Panc1 (cell line): ENCODE measurements at regions not wholly inside any gene's neighbourhood (a gene's known extent, or its start where the extent isn't known, plus 50 kb on each side); places are given as distances from the start of the nearest gene placed in this dataset.

Experiments
- ATAC-seq: fragments of 200-7000 bp; cut with Tn5 transposase; 2 replicates; pipeline ENCODE4 v1.9.1; 2020; ENCODE audit warnings: mild to moderate bottlenecking, moderate library complexity
- BruUV-seq: library from RNA; stranded (reverse); fragments of 400-500 nt; replicated peaks from 2 replicates; lab custom pipeline; 2021; lab: Mats Ljungman, UMichigan
- CTCF ChIA-PET: fragments of 300-600 bp; sonication (Branson Sonifier 250); formaldehyde crosslinking; loops from one replicate; lab custom pipeline; 2022; ENCODE audit warnings: antibody characterized with exemption; lab: Charles Lee
- POLR2A ChIA-PET: fragments of 300-600 bp; sonication (Branson Sonifier 250); formaldehyde crosslinking; loops from one replicate; lab custom pipeline; 2022; ENCODE audit warnings: antibody characterized with exemption; lab: Charles Lee
- DNase-seq: peaks from one replicate; pipeline ENCODE4 v3.0.0-alpha.2; 2010; ENCODE audit warnings: low read depth, low spot score
- H3K27ac ChIP-seq: 2 replicates; pipeline ENCODE4 v1.5.1; 2011; ENCODE audit warnings: mild to moderate bottlenecking, low read length, inconsistent platforms
- H3K27me3 ChIP-seq: fragments of 200-500 bp; sonication (Bioruptor generic); 2 replicates; pipeline ENCODE4 v1.6.0; 2014; ENCODE audit warnings: low read length, inconsistent platforms; ENCODE audit not compliant: control insufficient read depth, insufficient read depth
- H3K36me3 ChIP-seq: fragments of 200-500 bp; sonication (Bioruptor generic); 2 replicates; pipeline ENCODE4 v1.5.1; 2014; ENCODE audit warnings: inconsistent platforms, mild to moderate bottlenecking, low read length, moderate library complexity; ENCODE audit not compliant: control insufficient read depth, insufficient read depth
- H3K4me1 ChIP-seq: 2 replicates; pipeline ENCODE4 v1.5.1; 2011; ENCODE audit warnings: inconsistent platforms, mild to moderate bottlenecking, low read length, moderate library complexity; ENCODE audit not compliant: control insufficient read depth, insufficient read depth
- H3K4me3 ChIP-seq, 2 experiments: 2 replicates each; pipeline ENCODE4 v1.5.1; 2011 to 2012; ENCODE audit warnings: low read depth in 2 of 2, low read length in 2 of 2, mild to moderate bottlenecking in 2 of 2, inconsistent platforms in 1 of 2, moderate library complexity in 1 of 2
- H3K9me3 ChIP-seq: fragments of 200-500 bp; sonication (Bioruptor generic); 2 replicates; pipeline ENCODE4 v1.5.1; 2014; ENCODE audit warnings: low read depth, mild to moderate bottlenecking, inconsistent platforms, low read length, moderate library complexity; ENCODE audit not compliant: control insufficient read depth, insufficient read depth
- POLR2AphosphoS5 ChIP-seq: IDR thresholded peaks from 2 replicates; pipeline ENCODE4 v1.6.1; 2012; ENCODE audit warnings: mild to moderate bottlenecking, low read depth, low read length, moderate library complexity
- SIN3A ChIP-seq: IDR thresholded peaks from 2 replicates; pipeline ENCODE4 v1.6.1; 2012; ENCODE audit warnings: low read depth, mild to moderate bottlenecking, low read length, moderate library complexity, borderline replicate concordance; ENCODE audit not compliant: insufficient read depth
- TCF7L2 ChIP-seq: IDR thresholded peaks from 2 replicates; pipeline ENCODE4 v1.6.1; 2011; ENCODE audit warnings: mild to moderate bottlenecking, low read depth, low read length, inconsistent platforms
- in situ Hi-C: cut with HindIII; loops from 2 replicates; pipeline ENCODE4 v1.10.0; 2016; ENCODE audit warnings: low sequenced_read_pairs, low pct_unique_long_range_greater_than_20kb
- intact Hi-C: fragments of 100-400 bp; cut with micrococcal nuclease; formaldehyde crosslinking; loops from one replicate; pipeline ENCODE4 v1.10.0; 2022; ENCODE audit not compliant: unreplicated experiment
- TF ChIP-seq, protein P1 (sequence below): fragments of 450-650 bp; IDR thresholded peaks from 2 replicates; pipeline ENCODE4 v1.5.1; 2017; ENCODE audit warnings: mild to moderate bottlenecking
- TF ChIP-seq, protein P2 (sequence below), 2 experiments: IDR thresholded peaks; 2 replicates each; pipeline ENCODE4 v1.6.1; 2011 to 2012; ENCODE audit warnings: low read depth in 2 of 2, control low read depth in 1 of 2, low read length in 1 of 2, mild to moderate bottlenecking in 1 of 2, moderate library complexity in 1 of 2; ENCODE audit not compliant: insufficient read depth in 1 of 2

DNA sequence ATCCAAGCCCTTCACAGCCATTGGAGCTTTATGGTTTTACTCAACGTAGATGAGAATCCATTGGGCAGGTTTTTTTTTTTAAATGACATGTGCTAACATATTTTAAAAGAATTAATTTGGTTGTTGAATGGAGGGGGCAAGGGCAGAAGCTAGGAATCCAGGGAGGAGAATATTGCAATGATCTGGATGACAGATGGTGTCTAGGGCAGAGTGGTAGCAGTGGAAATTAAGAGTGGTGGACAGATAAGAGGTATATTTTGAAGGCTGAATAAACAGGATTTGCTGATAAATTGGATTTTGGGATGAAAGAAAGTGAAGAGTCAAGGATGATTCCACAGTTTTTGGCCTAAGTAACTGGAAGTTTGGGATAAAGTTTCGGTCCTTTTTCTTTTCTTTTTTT lies 54.8 kb upstream of the DHX40 start:
- BruUV-seq, result no TSS peak
- no peak overlapping the region for H3K4me3 ChIP-seq
- no peaks in the 10 kb centered on the region for H3K27me3 ChIP-seq
- intact Hi-C loops, result no loop called here
- no peaks in the 10 kb centered on the region for H3K9me3 ChIP-seq
- H3K36me3 ChIP-seq, result no peaks in the 10 kb centered on the region
- in situ Hi-C loops, result no loop called here
- POLR2A ChIA-PET, result no interaction called here
- CTCF ChIA-PET, result no interaction called here
- no peak overlapping the region for H3K27ac ChIP-seq
- no peak for TF ChIP-seq POLR2AphosphoS5
- TF ChIP-seq TCF7L2, result no peak
- TF ChIP-seq, protein P1, sequence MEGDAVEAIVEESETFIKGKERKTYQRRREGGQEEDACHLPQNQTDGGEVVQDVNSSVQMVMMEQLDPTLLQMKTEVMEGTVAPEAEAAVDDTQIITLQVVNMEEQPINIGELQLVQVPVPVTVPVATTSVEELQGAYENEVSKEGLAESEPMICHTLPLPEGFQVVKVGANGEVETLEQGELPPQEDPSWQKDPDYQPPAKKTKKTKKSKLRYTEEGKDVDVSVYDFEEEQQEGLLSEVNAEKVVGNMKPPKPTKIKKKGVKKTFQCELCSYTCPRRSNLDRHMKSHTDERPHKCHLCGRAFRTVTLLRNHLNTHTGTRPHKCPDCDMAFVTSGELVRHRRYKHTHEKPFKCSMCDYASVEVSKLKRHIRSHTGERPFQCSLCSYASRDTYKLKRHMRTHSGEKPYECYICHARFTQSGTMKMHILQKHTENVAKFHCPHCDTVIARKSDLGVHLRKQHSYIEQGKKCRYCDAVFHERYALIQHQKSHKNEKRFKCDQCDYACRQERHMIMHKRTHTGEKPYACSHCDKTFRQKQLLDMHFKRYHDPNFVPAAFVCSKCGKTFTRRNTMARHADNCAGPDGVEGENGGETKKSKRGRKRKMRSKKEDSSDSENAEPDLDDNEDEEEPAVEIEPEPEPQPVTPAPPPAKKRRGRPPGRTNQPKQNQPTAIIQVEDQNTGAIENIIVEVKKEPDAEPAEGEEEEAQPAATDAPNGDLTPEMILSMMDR, result no peak
- TF ChIP-seq SIN3A, result no peak
- TF ChIP-seq, protein P2, sequence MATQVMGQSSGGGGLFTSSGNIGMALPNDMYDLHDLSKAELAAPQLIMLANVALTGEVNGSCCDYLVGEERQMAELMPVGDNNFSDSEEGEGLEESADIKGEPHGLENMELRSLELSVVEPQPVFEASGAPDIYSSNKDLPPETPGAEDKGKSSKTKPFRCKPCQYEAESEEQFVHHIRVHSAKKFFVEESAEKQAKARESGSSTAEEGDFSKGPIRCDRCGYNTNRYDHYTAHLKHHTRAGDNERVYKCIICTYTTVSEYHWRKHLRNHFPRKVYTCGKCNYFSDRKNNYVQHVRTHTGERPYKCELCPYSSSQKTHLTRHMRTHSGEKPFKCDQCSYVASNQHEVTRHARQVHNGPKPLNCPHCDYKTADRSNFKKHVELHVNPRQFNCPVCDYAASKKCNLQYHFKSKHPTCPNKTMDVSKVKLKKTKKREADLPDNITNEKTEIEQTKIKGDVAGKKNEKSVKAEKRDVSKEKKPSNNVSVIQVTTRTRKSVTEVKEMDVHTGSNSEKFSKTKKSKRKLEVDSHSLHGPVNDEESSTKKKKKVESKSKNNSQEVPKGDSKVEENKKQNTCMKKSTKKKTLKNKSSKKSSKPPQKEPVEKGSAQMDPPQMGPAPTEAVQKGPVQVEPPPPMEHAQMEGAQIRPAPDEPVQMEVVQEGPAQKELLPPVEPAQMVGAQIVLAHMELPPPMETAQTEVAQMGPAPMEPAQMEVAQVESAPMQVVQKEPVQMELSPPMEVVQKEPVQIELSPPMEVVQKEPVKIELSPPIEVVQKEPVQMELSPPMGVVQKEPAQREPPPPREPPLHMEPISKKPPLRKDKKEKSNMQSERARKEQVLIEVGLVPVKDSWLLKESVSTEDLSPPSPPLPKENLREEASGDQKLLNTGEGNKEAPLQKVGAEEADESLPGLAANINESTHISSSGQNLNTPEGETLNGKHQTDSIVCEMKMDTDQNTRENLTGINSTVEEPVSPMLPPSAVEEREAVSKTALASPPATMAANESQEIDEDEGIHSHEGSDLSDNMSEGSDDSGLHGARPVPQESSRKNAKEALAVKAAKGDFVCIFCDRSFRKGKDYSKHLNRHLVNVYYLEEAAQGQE (IDR thresholded peaks at IDR 0.05; ENCODE audit: insufficient read depth in 1 of 2, low read depth in 2 of 2, low read length in 1 of 2), result no peak
- no peaks in the 10 kb centered on the region for H3K4me1 ChIP-seq
- DNase-seq, result no peak
- ATAC-seq, result no peak

DNA sequence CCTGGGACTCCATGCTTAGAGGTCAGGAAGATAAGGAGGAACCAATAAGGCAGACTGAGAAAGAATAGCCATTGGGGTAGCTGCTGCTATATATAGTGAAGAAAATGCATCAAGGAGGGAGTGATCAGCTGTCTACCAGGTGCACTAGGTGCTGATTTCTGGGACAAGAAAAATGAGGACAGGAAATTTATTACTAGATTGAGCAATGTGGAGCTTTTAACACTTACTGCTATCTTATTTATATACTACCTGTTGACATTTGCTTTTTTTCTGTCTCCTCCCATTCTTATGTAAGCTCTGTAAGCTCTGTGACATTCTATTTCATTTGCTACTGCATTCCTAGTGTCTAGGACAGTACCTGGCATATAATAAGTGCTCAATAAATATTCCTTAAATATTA lies 53.7 kb upstream of the DHX40 start:
- H3K36me3 ChIP-seq, result no peaks in the 10 kb centered on the region
- ChIA-PET CTCF (no interaction called here), POLR2A (interaction anchor here (0.6 to 0.7 kb wide), 2 partner anchors 10 to 389 kb away, joined by 3 to 5 read pairs; no protein-coding TSS in a partner anchor)
- H3K4me1 ChIP-seq, result no peaks in the 10 kb centered on the region
- in situ Hi-C loops (no loop called here), intact Hi-C loops (no loop called here)
- TF ChIP-seq, protein P2 (IDR thresholded peaks at IDR 0.05; ENCODE audit: insufficient read depth in 1 of 2, low read depth in 2 of 2, low read length in 1 of 2), result no peak
- TF ChIP-seq, protein P1, result no peak
- TF ChIP-seq TCF7L2 (no peak), POLR2AphosphoS5 (no peak), SIN3A (no peak)
- ATAC-seq, result no peak
- no peaks in the 10 kb centered on the region for H3K9me3 ChIP-seq
- no peak overlapping the region for H3K4me3 ChIP-seq
- no peaks in the 10 kb centered on the region for H3K27me3 ChIP-seq
- BruUV-seq, result no TSS peak
- H3K27ac ChIP-seq, result no peak overlapping the region
- DNase-seq, result no peak
